ENCODE measurements at regions not wholly inside any gene's neighbourhood (a gene's known extent, or its start where the extent isn't known, plus 50 kb on each side); places are given as distances from the start of the nearest gene placed in this dataset.

DNA sequence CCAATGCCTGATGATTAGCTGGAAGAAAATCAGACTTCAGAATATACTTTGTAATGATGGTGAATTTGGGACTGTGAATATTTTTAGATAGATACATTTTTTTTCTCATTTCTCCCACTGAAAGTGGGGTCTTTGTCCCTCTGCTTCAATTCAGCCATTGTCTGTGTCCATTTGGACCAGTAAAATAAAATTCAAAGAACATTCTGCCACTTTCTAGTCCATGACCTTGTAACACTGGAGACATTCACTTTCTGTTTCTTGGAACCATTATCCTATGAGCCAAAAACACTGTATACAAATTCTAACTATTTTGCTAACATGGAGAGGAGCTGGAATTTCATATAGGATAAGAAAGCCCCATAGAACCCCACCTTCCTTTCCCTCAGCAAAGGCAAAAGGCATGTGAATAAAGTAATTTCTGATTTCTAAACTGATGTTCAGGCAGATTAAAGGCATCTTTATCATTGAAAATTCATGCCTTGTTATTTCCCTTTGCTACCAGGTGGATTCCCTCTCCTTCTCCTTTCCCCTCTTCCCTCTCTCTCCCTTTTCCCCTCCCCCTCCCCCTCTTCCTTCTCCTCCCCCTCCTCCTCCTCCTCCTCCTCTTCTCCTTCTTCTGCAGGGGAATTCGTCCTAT, 2010.4 kb upstream of the LRRTM1 start:
- no CpG with 5 or more reads among the region's 1 CpG for WGBS (ENCODE audit: insufficient coverage, insufficient replicate concordance, low lambda C conversion rate, missing lambda C conversion rate)
- TF ChIP-seq, protein P1, sequence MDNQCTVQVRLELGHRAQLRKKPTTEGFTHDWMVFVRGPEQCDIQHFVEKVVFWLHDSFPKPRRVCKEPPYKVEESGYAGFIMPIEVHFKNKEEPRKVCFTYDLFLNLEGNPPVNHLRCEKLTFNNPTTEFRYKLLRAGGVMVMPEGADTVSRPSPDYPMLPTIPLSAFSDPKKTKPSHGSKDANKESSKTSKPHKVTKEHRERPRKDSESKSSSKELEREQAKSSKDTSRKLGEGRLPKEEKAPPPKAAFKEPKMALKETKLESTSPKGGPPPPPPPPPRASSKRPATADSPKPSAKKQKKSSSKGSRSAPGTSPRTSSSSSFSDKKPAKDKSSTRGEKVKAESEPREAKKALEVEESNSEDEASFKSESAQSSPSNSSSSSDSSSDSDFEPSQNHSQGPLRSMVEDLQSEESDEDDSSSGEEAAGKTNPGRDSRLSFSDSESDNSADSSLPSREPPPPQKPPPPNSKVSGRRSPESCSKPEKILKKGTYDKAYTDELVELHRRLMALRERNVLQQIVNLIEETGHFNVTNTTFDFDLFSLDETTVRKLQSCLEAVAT (IDR thresholded peaks at IDR 0.05), result no peak
- TF ChIP-seq ZNF217 (IDR thresholded peaks at IDR 0.05) (no peak), EZH2 (IDR thresholded peaks at IDR 0.05; ENCODE audit: borderline replicate concordance, control insufficient read depth, low read depth, low read length) (no peak), ETV6 (conservative IDR thresholded peaks at IDR 0.05 in 1 of 2, IDR thresholded peaks at IDR 0.05 in 1 of 2; ENCODE audit: borderline replicate concordance in 1 of 2, low read depth in 1 of 2) (no peak), SMAD1 (IDR thresholded peaks at IDR 0.05; ENCODE audit: low read depth, partially characterized antibody) (no peak), BMI1 (IDR thresholded peaks at IDR 0.05; ENCODE audit: borderline replicate concordance) (no peak)
- TF ChIP-seq, protein P2, sequence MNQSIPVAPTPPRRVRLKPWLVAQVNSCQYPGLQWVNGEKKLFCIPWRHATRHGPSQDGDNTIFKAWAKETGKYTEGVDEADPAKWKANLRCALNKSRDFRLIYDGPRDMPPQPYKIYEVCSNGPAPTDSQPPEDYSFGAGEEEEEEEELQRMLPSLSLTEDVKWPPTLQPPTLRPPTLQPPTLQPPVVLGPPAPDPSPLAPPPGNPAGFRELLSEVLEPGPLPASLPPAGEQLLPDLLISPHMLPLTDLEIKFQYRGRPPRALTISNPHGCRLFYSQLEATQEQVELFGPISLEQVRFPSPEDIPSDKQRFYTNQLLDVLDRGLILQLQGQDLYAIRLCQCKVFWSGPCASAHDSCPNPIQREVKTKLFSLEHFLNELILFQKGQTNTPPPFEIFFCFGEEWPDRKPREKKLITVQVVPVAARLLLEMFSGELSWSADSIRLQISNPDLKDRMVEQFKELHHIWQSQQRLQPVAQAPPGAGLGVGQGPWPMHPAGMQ (IDR thresholded peaks at IDR 0.05; ENCODE audit: borderline replicate concordance), result no peak
- TF ChIP-seq, protein P3, sequence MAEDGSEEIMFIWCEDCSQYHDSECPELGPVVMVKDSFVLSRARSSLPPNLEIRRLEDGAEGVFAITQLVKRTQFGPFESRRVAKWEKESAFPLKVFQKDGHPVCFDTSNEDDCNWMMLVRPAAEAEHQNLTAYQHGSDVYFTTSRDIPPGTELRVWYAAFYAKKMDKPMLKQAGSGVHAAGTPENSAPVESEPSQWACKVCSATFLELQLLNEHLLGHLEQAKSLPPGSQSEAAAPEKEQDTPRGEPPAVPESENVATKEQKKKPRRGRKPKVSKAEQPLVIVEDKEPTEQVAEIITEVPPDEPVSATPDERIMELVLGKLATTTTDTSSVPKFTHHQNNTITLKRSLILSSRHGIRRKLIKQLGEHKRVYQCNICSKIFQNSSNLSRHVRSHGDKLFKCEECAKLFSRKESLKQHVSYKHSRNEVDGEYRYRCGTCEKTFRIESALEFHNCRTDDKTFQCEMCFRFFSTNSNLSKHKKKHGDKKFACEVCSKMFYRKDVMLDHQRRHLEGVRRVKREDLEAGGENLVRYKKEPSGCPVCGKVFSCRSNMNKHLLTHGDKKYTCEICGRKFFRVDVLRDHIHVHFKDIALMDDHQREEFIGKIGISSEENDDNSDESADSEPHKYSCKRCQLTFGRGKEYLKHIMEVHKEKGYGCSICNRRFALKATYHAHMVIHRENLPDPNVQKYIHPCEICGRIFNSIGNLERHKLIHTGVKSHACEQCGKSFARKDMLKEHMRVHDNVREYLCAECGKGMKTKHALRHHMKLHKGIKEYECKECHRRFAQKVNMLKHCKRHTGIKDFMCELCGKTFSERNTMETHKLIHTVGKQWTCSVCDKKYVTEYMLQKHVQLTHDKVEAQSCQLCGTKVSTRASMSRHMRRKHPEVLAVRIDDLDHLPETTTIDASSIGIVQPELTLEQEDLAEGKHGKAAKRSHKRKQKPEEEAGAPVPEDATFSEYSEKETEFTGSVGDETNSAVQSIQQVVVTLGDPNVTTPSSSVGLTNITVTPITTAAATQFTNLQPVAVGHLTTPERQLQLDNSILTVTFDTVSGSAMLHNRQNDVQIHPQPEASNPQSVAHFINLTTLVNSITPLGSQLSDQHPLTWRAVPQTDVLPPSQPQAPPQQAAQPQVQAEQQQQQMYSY (CRISPR knock-in tag; IDR thresholded peaks at IDR 0.05), result no peak
- FAIRE-seq, result no peak
- no peaks in the 10 kb centered on the region for H3K27me3 ChIP-seq (replicated peaks in 1 of 2; ENCODE audit: control insufficient read depth in 2 of 2, insufficient read depth in 2 of 2, low read length in 1 of 2)
- no peak overlapping the region for H3K27ac ChIP-seq (ENCODE audit: control insufficient read depth, insufficient read depth)
- BruUV-seq (replicated peaks), result no TSS peak
- no peaks in the 10 kb centered on the region for H3K36me3 ChIP-seq (ENCODE audit: control insufficient read depth in 2 of 2, insufficient read depth in 2 of 2, low read length in 1 of 2)
- no peak overlapping the region for H3K4me2 ChIP-seq (ENCODE audit: control insufficient read depth, insufficient read depth)
- no peak for DNase-seq (ENCODE audit: low read depth, low spot score)
- H4K20me1 ChIP-seq (ENCODE audit: control insufficient read depth, insufficient read depth), result no peaks in the 10 kb centered on the region
- CTCF ChIA-PET, result no interaction called here
- no peaks in the 10 kb centered on the region for H3K79me2 ChIP-seq (ENCODE audit: control insufficient read depth, insufficient read depth, low read length)
- no peak overlapping the region for H3K9ac ChIP-seq (ENCODE audit: control insufficient read depth, insufficient read depth, low read length)
- H3K4me1 ChIP-seq (ENCODE audit: control insufficient read depth, insufficient read depth, low read length), result no peaks in the 10 kb centered on the region
- H3K4me3 ChIP-seq, result no peak overlapping the region
- RAD21 ChIA-PET (ENCODE audit: unreplicated experiment), result interaction anchor here (0.6 to 0.9 kb wide), 2 partner anchors 26 to 197 kb away, joined by 4 to 5 read pairs; no protein-coding TSS in a partner anchor
- intact Hi-C loops (cut with micrococcal nuclease; ENCODE audit: unreplicated experiment) (no loop called here), in situ Hi-C loops (cut with MboI) (no loop called here)
- SMC1A ChIA-PET (ENCODE audit: uncharacterized antibody, unreplicated experiment), result interaction anchor here (0.7 to 1.4 kb wide), 5 partner anchors 9 to 160 kb away, joined by 3 to 6 read pairs (median 3); no protein-coding TSS in a partner anchor
- H2AFZ ChIP-seq (ENCODE audit: control insufficient read depth, low read depth, low read length), result no peak overlapping the region
- no peaks in the 10 kb centered on the region for H3K9me3 ChIP-seq (replicated peaks; ENCODE audit: control insufficient read depth, insufficient read depth, low read length)
- no peak for ATAC-seq
- POLR2A ChIA-PET, result interaction anchor here (1.0 kb wide), 1 partner anchor 25 kb away, joined by 4 read pairs; no protein-coding TSS in a partner anchor
